ENCODE measurements at regions not wholly inside any gene's neighbourhood (a gene's known extent, or its start where the extent isn't known, plus 50 kb on each side); places are given as distances from the start of the nearest gene placed in this dataset.

GRCh38 chr5:124457101-124457500 lies 289.3 kb downstream of the ZNF608 start:
- no peak for TF ChIP-seq REST (IDR thresholded peaks at IDR 0.05; ENCODE audit: insufficient read depth in 1 of 2, low read depth in 2 of 2, low read length in 2 of 2)
- TF ChIP-seq SIN3A (IDR thresholded peaks at IDR 0.05; ENCODE audit: borderline replicate concordance, insufficient read depth, low read length), result no peak
- no peak for TF ChIP-seq POLR2AphosphoS5 (IDR thresholded peaks at IDR 0.05; ENCODE audit: low read depth, low read length)
